GOT3 (cell line): ENCODE measurements at regions not wholly inside any gene's neighbourhood (a gene's known extent, or its start where the extent isn't known, plus 50 kb on each side); places are given as distances from the start of the nearest gene placed in this dataset.
"Not testable (repeated sequence)": the region's sequence is repeated elsewhere in the genome, so short reads cannot be mapped to it uniquely, and the experiment has no call there.

Experiments used
- DNase-seq: peaks from one replicate; lab custom pipeline; 2025; ENCODE audit warnings: mixed read lengths; lab: John Stamatoyannopoulos, UW

GRCh38 chr6:3921663-3922062 lies 72.5 kb downstream of the FAM50B start:
- no peak for DNase-seq

- not testable (repeated sequence) for DNase-seq
Measured at GRCh38 chr6:3922619-3923018, 73.4 kb downstream of the FAM50B start.

- DNase-seq, result not testable (repeated sequence)
Measured at GRCh38 chr6:3925223-3926149, 76.3 kb downstream of the FAM50B start.

DNA sequence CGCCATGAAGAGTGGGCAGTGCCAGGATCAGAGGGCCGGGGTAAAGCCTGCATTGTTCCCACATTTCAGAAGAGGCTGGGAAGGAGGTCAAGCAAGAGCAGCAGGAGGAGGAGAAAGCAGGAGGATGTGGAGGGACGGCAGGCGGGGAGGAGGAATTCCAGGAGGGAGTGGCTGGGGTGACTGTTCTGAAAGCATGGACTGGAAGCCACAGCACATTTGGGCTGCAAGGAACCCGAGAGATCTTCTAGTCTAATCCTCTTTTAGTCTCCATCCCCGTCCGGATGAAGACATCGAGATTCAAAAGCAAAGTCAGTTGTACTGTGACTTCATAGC lies 76.9 kb downstream of the FAM50B start:
- DNase-seq, result no peak

DNA sequence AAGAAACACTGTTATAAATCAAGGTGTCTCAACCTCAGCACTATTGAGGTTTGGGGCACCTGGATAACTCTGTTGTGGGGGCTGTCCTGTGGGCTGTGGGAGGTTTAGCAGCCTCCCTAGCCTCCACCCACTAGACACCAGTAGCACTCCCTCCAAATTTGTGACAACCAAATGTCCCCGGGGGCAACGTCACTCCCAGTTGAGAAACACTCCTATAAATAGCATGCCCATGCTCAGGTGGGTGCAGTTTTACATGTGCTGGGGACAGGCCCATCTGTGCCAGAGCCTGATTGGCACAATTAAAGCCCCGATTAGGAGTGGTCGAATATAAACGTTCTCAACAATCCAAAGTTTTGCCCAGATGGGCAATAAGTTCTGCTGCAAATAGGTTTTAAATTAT lies 78.9 kb downstream of the FAM50B start:
- no peak for DNase-seq

GRCh38 chr6:3929281-3929798 lies 80.2 kb downstream of the FAM50B start:
- DNase-seq, result no peak

DNA sequence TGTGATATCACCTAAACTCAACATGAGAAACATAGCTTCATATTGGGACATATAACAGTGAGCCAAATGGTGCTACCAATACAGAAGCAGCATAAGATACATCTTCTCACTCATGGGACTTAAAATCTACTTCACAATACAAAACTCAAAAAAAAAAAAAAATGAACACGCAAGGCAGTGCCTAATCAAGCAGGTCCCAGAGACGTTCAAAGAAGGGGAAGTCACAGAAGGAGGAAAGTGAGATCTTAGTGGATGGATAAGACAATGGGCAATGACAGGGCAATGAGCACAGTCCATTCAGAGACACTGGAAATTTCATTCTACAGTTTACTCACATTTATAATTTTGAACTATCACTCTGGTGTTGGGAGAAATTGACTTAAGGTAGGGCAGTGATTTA lies 88.3 kb downstream of the FAM50B start:
- DNase-seq, result no peak

- DNase-seq, result no peak
Measured at GRCh38 chr6:3938715-3939367, 89.7 kb downstream of the FAM50B start.

- DNase-seq, result no peak
Measured at GRCh38 chr6:3939368-3939958, 90.3 kb downstream of the FAM50B start.

DNA sequence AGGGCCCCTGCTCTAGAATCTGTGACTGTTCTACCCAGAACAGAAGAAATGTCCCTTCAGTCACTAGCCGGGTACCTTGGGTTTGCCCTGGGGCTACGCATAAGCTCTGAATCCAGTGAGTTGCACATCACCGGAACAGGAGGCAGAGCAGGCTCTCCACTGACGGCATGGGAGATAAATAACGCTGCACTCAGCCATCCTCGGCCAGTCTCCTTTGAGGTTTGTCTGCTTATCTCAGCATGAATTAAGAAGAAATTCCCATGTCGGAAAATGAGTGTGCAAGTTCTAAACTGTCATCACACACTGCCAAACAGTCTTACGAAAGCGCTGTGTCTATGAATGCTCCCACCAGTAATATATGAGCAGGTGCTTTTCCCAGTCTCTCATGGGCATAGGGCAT lies 90.8 kb downstream of the FAM50B start:
- DNase-seq, result no peak

- DNase-seq, result no peak
Measured at GRCh38 chr6:3940703-3941102, 91.5 kb downstream of the FAM50B start.

GRCh38 chr6:3943331-3943765 lies 94.2 kb downstream of the FAM50B start:
- DNase-seq, result no peak

DNA sequence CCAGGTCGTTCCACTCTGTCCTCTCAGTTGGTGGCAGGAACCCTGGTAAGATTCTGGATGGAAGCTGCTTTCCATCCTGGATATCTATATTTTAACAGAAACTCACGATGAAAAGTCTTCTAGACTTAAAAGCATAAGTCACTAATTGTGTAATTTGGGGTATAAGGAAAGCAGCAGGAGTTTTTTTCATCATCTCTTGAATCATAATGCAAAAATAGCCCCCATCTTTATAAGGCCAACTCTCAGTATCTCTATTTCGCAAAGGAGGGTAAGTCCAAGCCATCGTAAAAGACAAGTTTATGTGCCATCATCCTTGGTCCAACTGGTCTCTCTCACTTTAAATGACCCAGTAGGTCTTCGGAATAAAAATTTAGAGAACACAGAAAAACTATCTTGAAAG lies 95.1 kb downstream of the FAM50B start:
- DNase-seq, result no peak

GRCh38 chr6:3946778-3947177 lies 97.6 kb downstream of the FAM50B start:
- DNase-seq, result no peak

DNA sequence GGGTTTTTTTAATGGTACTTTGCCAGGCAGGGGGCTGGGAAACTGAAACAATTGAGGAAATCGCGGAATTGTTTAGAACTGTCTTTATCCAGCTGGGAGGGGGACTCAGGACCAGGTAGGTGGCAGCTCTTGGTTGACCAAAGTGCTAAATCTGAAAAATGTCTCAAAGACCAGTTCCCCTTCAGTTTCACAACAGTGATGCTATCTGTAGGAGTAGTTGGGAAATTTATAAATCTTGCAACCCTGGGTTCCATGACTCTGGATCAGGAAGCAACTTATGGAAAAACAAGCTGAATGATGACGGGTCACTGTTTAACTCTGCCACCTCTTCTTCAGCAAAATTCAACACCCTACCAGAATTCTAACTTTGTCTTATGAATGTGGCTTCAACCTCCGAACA lies 99.7 kb downstream of the FAM50B start:
- DNase-seq, result no peak

GRCh38 chr6:3949521-3949920 lies 100.3 kb downstream of the FAM50B start:
- DNase-seq, result no peak

DNA sequence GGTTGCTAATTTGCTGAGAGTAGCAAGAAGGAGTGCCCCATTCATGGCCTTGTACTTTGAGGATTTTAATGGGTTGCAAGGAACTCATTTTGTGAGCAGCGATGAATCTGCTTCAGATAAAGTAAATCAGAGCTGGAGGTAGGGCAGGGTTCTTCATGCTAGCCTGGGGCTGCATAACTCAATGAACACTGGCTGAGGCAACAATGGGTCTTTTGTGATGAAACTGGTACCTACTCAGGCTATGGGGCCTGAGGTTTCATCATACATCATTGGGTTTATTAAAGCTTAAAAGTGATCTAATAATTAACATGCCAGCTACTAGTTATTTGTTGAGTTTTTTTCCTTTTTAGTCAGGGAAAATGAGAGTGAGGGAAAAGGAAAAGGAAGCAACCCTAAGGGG lies 106.9 kb downstream of the FAM50B start:
- DNase-seq, result no peak

- DNase-seq, result no peak
Measured at GRCh38 chr6:3957321-3957720, 108.1 kb downstream of the FAM50B start.

DNA sequence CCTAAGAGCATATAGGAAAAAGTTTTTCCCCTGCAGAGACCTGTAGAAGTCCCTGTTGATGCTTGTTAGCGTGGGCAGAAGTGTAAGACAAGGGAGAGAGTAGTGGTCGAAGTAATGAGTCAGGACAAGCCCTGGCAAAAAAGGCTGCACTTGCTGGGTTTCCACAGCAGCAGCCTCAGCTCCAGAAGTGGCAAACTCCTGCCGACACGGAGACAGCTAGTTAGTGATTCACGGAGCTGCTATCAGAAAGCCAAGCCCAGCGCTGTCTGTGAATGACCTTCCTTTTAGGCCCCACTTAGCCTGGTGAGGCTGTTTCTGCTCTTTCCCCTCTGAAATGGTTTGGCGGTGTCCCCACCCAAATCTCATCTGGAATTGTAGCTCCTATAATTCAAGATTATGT lies 109.1 kb downstream of the FAM50B start:
- no peak for DNase-seq

GRCh38 chr6:3959385-3959784 lies 110.2 kb downstream of the FAM50B start:
- no peak for DNase-seq

GRCh38 chr6:3960754-3961361 lies 111.7 kb downstream of the FAM50B start:
- DNase-seq, result no peak

- DNase-seq, result no peak
Measured at GRCh38 chr6:3961581-3962215, 112.5 kb downstream of the FAM50B start.
